Cardiac muscle cell (in vitro differentiated cells and primary cell): ENCODE measurements at regions not wholly inside any gene's neighbourhood (a gene's known extent, or its start where the extent isn't known, plus 50 kb on each side); places are given as distances from the start of the nearest gene placed in this dataset.

Experiments
- DNase-seq, 2 donors: peaks; one replicate each; pipeline versions ENCODE4 v3.0.0 to v3.0.0-alpha.2; 2010 to 2017; ENCODE audit warnings: low read depth in 1 of 2, low spot score in 1 of 2
- H3K27ac ChIP-seq: fragments of 200-600 bp; sonication (generic); 2 replicates; pipeline ENCODE4 v1.5.1; 2016
- H3K27me3 ChIP-seq: fragments of 200-600 bp; sonication (generic); 2 replicates; pipeline ENCODE4 v1.6.0; 2016; ENCODE audit warnings: control low read depth
- H3K36me3 ChIP-seq: fragments of 200-600 bp; sonication (generic); 2 replicates; pipeline ENCODE4 v1.5.1; 2016; ENCODE audit warnings: control low read depth
- H3K4me1 ChIP-seq: fragments of 200-600 bp; sonication (generic); 2 replicates; pipeline ENCODE4 v1.8.1; 2017; ENCODE audit warnings: low read depth, mild to moderate bottlenecking, mixed run types
- H3K4me3 ChIP-seq: fragments of 200-600 bp; sonication (generic); 2 replicates; pipeline ENCODE4 v1.5.1; 2016; ENCODE audit warnings: mild to moderate bottlenecking
- H3K9me3 ChIP-seq: fragments of 200-600 bp; sonication (generic); 2 replicates; pipeline ENCODE4 v1.5.1; 2017; ENCODE audit warnings: low read depth, mild to moderate bottlenecking, control low read depth
- CTCF ChIP-seq: IDR thresholded peaks from 2 replicates; pipeline ENCODE4 v1.5.1; 2012; ENCODE audit warnings: low read depth, mild to moderate bottlenecking, low read length

- Histone ChIP-seq H3K27ac (no peak overlapping the region), H3K36me3 (no peaks in the 10 kb centered on the region), H3K4me1 (no peaks in the 10 kb centered on the region), H3K27me3 (no peaks in the 10 kb centered on the region), H3K9me3 (no peaks in the 10 kb centered on the region), H3K4me3 (no peak overlapping the region)
- DNase-seq: peak in 1 of 2 donors; percentile 71
- no peak for TF ChIP-seq CTCF
These were observed 100.7 kb downstream of the ASB7 start for GRCh38 chr15:100703032-100703578.

- Histone ChIP-seq H3K9me3 (no peaks in the 10 kb centered on the region), H3K4me3 (no peak overlapping the region), H3K27ac (no peak overlapping the region), H3K4me1 (no peaks in the 10 kb centered on the region), H3K27me3 (no peaks in the 10 kb centered on the region), H3K36me3 (no peaks in the 10 kb centered on the region)
- no peak for DNase-seq
- TF ChIP-seq CTCF: no peak
These were observed 101.3 kb downstream of the ASB7 start for GRCh38 chr15:100703671-100704070.

GRCh38 chr15:100704281-100705055 lies 102.1 kb downstream of the ASB7 start:
- Histone ChIP-seq H3K27ac (no peak overlapping the region), H3K9me3 (no peaks in the 10 kb centered on the region), H3K36me3 (no peaks in the 10 kb centered on the region), H3K27me3 (no peaks in the 10 kb centered on the region), H3K4me3 (no peak overlapping the region), H3K4me1 (no peaks in the 10 kb centered on the region)
- DNase-seq: no peak
- no peak for TF ChIP-seq CTCF

GRCh38 chr15:100705065-100705464 lies 102.7 kb downstream of the ASB7 start:
- DNase-seq: no peak

GRCh38 chr15:100705841-100706240 lies 103.5 kb downstream of the ASB7 start:
- no peaks in the 10 kb centered on the region for H3K27me3 ChIP-seq
- DNase-seq: no peak
- no peak for TF ChIP-seq CTCF
- no peaks in the 10 kb centered on the region for H3K36me3 ChIP-seq
- no peaks in the 10 kb centered on the region for H3K4me1 ChIP-seq
- no peak overlapping the region for H3K4me3 ChIP-seq
- H3K9me3 ChIP-seq: no peaks in the 10 kb centered on the region
- no peak overlapping the region for H3K27ac ChIP-seq

More at GRCh38 chr15:100705065-100705464, 102.7 kb downstream of the ASB7 start:
- H3K4me1 ChIP-seq: no peaks in the 10 kb centered on the region
- H3K27me3 ChIP-seq: no peaks in the 10 kb centered on the region
- TF ChIP-seq CTCF: no peak
- H3K4me3 ChIP-seq: no peak overlapping the region
- no peaks in the 10 kb centered on the region for H3K36me3 ChIP-seq
- no peak overlapping the region for H3K27ac ChIP-seq
- H3K9me3 ChIP-seq: no peaks in the 10 kb centered on the region
